PC-3 (cell line): ENCODE measurements at regions not wholly inside any gene's neighbourhood (a gene's known extent, or its start where the extent isn't known, plus 50 kb on each side); places are given as distances from the start of the nearest gene placed in this dataset.

Experiments
- ATAC-seq: fragments of 200-7000 bp; cut with Tn5 transposase; 2 replicates; pipeline ENCODE4 v1.9.1; 2020; ENCODE audit warnings: mild to moderate bottlenecking, moderate library complexity
- BruUV-seq: library from RNA; stranded (reverse); fragments of 400-500 nt; replicated peaks from 2 replicates; lab custom pipeline; 2021; lab: Mats Ljungman, UMichigan
- CTCF ChIA-PET: fragments of 300-600 bp; sonication (Branson Sonifier 250); formaldehyde crosslinking; loops from one replicate; lab custom pipeline; 2022; ENCODE audit warnings: antibody characterized with exemption; lab: Charles Lee
- POLR2A ChIA-PET: fragments of 300-600 bp; sonication (Branson Sonifier 250); formaldehyde crosslinking; loops from one replicate; lab custom pipeline; 2022; ENCODE audit warnings: antibody characterized with exemption; ENCODE audit not compliant: unreplicated experiment; lab: Charles Lee
- DNase-seq: peaks from one replicate; pipeline ENCODE4 v3.0.0-alpha.2; 2015
- H2AFZ ChIP-seq: fragments of 300-600 bp; sonication (generic); 2 replicates; pipeline ENCODE4 v1.6.0; 2016; ENCODE audit warnings: antibody characterized with exemption, low read length
- H3F3A ChIP-seq: fragments of 300-600 bp; sonication (generic); one replicate; pipeline ENCODE4 v1.6.0; 2017; ENCODE audit warnings: antibody characterized with exemption, low read length, control low read depth, mild to moderate bottlenecking; ENCODE audit not compliant: unreplicated experiment
- H3K27ac ChIP-seq: fragments of 300-600 bp; sonication (generic); 2 replicates; pipeline ENCODE4 v1.5.1; 2016; ENCODE audit warnings: mild to moderate bottlenecking, low read length
- H3K27me3 ChIP-seq: fragments of 300-600 bp; sonication (generic); 2 replicates; pipeline ENCODE4 v1.6.1; 2016; ENCODE audit warnings: low read length, mixed read lengths
- H3K36me3 ChIP-seq: fragments of 300-600 bp; sonication (generic); 2 replicates; pipeline ENCODE4 v1.6.1; 2016; ENCODE audit warnings: low read depth, mixed run types, low read length, mixed read lengths
- H3K4me1 ChIP-seq: fragments of 300-600 bp; sonication (generic); 2 replicates; pipeline ENCODE4 v1.5.1; 2016; ENCODE audit warnings: low read length; ENCODE audit not compliant: insufficient read depth
- H3K4me2 ChIP-seq: fragments of 300-600 bp; sonication (generic); 2 replicates; pipeline ENCODE4 v1.6.0; 2016; ENCODE audit warnings: low read length
- H3K4me3 ChIP-seq: fragments of 300-600 bp; sonication (generic); 2 replicates; pipeline ENCODE4 v1.5.1; 2016; ENCODE audit warnings: mild to moderate bottlenecking, low read length, mixed read lengths
- H3K79me2 ChIP-seq: fragments of 300-600 bp; sonication (generic); 2 replicates; pipeline ENCODE4 v1.6.1; 2017; ENCODE audit warnings: low read length, mixed read lengths
- H3K9ac ChIP-seq: fragments of 300-600 bp; sonication (generic); 2 replicates; pipeline ENCODE4 v1.6.0; 2016; ENCODE audit warnings: mild to moderate bottlenecking, low read length
- H3K9me2 ChIP-seq: fragments of 300-600 bp; sonication (generic); replicated peaks from 2 replicates; pipeline ENCODE4 v1.6.1; 2016; ENCODE audit warnings: mixed run types, low read length, mixed read lengths
- H3K9me3 ChIP-seq: fragments of 300-600 bp; sonication (generic); 2 replicates; pipeline ENCODE4 v1.6.1; 2016; ENCODE audit warnings: low read length, mixed read lengths
- H4K20me1 ChIP-seq: fragments of 300-600 bp; sonication (generic); 2 replicates; pipeline ENCODE4 v1.6.1; 2016; ENCODE audit warnings: low read length, mixed read lengths
- EZH2 ChIP-seq: fragments of 300-600 bp; sonication (generic); IDR thresholded peaks from one replicate; pipeline ENCODE4 v1.6.1; 2017; ENCODE audit warnings: antibody characterized with exemption, mild to moderate bottlenecking, low read length; ENCODE audit not compliant: unreplicated experiment
- EZH2phosphoT487 ChIP-seq: fragments of 300-600 bp; sonication (generic); IDR thresholded peaks from 2 replicates; pipeline ENCODE4 v1.6.1; 2018; ENCODE audit warnings: mild to moderate bottlenecking, antibody characterized with exemption, low read length, borderline replicate concordance
- intact Hi-C: fragments of 100-400 bp; cut with micrococcal nuclease; formaldehyde crosslinking; loops from 2 replicates; pipeline ENCODE4 v1.9.0; 2023
- TF ChIP-seq, protein P1 (sequence below): fragments of 300-600 bp; sonication (generic); conservative IDR thresholded peaks from 2 replicates; pipeline ENCODE4 v1.5.1; 2017; ENCODE audit warnings: antibody characterized with exemption, low read depth, mild to moderate bottlenecking, low read length

- H3K9me2 ChIP-seq: no peaks in the 10 kb centered on the region
- ATAC-seq: peak; percentile 56
- intact Hi-C loops: loop anchor here (10.0 kb wide), 1 partner anchor 45 kb away; no protein-coding TSS in a partner anchor
- no peak overlapping the region for H3K4me3 ChIP-seq
- H2AFZ ChIP-seq: no peak overlapping the region
- peaks cover 6% of the 10 kb centered on the region; the same call in 1 of the 2 replicates for H3K4me1 ChIP-seq
- H3F3A ChIP-seq: no peaks in the 10 kb centered on the region
- H3K9ac ChIP-seq: no peak overlapping the region
- no peaks in the 10 kb centered on the region for H3K36me3 ChIP-seq
- H3K27me3 ChIP-seq: no peaks in the 10 kb centered on the region
- no peaks in the 10 kb centered on the region for H3K9me3 ChIP-seq
- peak; percentile 3 for DNase-seq
- H3K27ac ChIP-seq: no peak overlapping the region
- TF ChIP-seq EZH2phosphoT487: no peak
- TF ChIP-seq EZH2: no peak
- TF ChIP-seq, protein P1, sequence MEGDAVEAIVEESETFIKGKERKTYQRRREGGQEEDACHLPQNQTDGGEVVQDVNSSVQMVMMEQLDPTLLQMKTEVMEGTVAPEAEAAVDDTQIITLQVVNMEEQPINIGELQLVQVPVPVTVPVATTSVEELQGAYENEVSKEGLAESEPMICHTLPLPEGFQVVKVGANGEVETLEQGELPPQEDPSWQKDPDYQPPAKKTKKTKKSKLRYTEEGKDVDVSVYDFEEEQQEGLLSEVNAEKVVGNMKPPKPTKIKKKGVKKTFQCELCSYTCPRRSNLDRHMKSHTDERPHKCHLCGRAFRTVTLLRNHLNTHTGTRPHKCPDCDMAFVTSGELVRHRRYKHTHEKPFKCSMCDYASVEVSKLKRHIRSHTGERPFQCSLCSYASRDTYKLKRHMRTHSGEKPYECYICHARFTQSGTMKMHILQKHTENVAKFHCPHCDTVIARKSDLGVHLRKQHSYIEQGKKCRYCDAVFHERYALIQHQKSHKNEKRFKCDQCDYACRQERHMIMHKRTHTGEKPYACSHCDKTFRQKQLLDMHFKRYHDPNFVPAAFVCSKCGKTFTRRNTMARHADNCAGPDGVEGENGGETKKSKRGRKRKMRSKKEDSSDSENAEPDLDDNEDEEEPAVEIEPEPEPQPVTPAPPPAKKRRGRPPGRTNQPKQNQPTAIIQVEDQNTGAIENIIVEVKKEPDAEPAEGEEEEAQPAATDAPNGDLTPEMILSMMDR: no peak
- no peak overlapping the region for H3K4me2 ChIP-seq
- H4K20me1 ChIP-seq: no peaks in the 10 kb centered on the region
- H3K79me2 ChIP-seq: no peaks in the 10 kb centered on the region
- BruUV-seq: no TSS peak
- ChIA-PET CTCF (no interaction called here), POLR2A (interaction anchor here (0.6 to 0.7 kb wide), 2 partner anchors 177 to 214 kb away, joined by 5 to 8 read pairs; no protein-coding TSS in a partner anchor)
Measured at GRCh38 chr9:26789959-26790358, 102.6 kb downstream of the CAAP1 start.

DNA sequence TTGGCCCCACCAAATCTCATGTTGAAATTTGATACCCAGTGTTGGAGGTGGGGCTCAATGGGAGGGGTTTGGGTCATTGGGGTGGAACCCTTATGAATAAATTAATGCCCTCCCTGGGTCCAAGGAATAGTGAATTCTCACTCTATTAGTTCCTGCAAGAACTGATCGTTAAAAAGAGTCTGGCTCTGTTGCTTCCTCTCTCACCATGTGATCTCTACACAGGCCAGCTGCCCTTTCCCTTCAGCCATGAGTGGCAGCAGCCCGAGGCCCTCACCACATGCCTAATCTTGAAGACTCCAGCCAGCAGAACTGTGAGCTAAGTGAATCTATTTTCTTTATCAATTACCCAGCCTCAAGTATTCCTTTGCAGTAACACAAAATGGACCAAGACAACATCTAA lies 106.0 kb downstream of the CAAP1 start:
- intact Hi-C loops: no loop called here
- no peak overlapping the region for H3K4me3 ChIP-seq
- ChIA-PET CTCF (no interaction called here), POLR2A (no interaction called here)
- no peak for DNase-seq
- no peaks in the 10 kb centered on the region for H3K79me2 ChIP-seq
- TF ChIP-seq, protein P1: no peak
- TF ChIP-seq EZH2: no peak
- TF ChIP-seq EZH2phosphoT487: no peak
- no TSS peak for BruUV-seq
- no peaks in the 10 kb centered on the region for H3K36me3 ChIP-seq
- H3F3A ChIP-seq: no peaks in the 10 kb centered on the region
- H3K27ac ChIP-seq: no peak overlapping the region
- H3K27me3 ChIP-seq: no peaks in the 10 kb centered on the region
- no peak for ATAC-seq
- peaks cover 6% of the 10 kb centered on the region; the same call in 1 of the 2 replicates for H3K4me1 ChIP-seq
- no peaks in the 10 kb centered on the region for H3K9me2 ChIP-seq
- no peak overlapping the region for H3K9ac ChIP-seq
- no peaks in the 10 kb centered on the region for H4K20me1 ChIP-seq
- no peak overlapping the region for H2AFZ ChIP-seq
- H3K4me2 ChIP-seq: no peak overlapping the region
- H3K9me3 ChIP-seq: no peaks in the 10 kb centered on the region

DNA sequence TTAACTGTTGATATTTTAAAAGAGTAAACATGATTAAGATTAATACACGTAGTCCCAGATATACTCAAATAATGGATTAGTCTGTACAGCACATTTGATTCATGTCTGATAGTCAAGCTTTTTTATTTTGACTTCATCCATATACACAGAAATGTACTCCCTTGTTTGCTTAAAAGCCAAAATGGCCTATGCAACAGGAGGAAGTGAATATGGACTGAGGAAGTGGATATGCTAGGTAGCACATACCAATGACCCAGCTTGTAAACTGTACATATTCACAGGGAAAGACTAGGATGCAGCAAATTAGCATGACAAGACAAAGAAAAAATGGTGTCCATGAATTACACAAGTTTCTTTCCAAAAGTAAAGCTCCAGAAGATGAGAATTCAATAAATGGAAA lies 109.7 kb downstream of the CAAP1 start:
- no peak for ATAC-seq
- BruUV-seq: no TSS peak
- intact Hi-C loops: no loop called here

More for the DNA sequence above, 109.7 kb downstream of the CAAP1 start:
- Histone ChIP-seq H2AFZ (no peak overlapping the region), H3K27ac (no peak overlapping the region), H4K20me1 (no peaks in the 10 kb centered on the region), H3F3A (no peaks in the 10 kb centered on the region), H3K4me1 (peaks cover 4% of the 10 kb centered on the region; the same call in 1 of the 2 replicates), H3K9ac (no peak overlapping the region), H3K4me2 (no peak overlapping the region), H3K9me3 (no peaks in the 10 kb centered on the region), H3K9me2 (no peaks in the 10 kb centered on the region), H3K36me3 (no peaks in the 10 kb centered on the region), H3K4me3 (no peak overlapping the region), H3K27me3 (no peaks in the 10 kb centered on the region), H3K79me2 (no peaks in the 10 kb centered on the region)
- TF ChIP-seq EZH2phosphoT487 (no peak), EZH2 (no peak)
- TF ChIP-seq, protein P1: no peak
- ChIA-PET CTCF (no interaction called here), POLR2A (no interaction called here)
- DNase-seq: no peak
